Calu3 (cell line): ENCODE measurements at regions not wholly inside any gene's neighbourhood (a gene's known extent, or its start where the extent isn't known, plus 50 kb on each side); places are given as distances from the start of the nearest gene placed in this dataset.

Source experiments
- BruUV-seq: library from RNA; stranded (reverse); fragments of 400-500 nt; replicated peaks from 2 replicates; lab custom pipeline; 2021; lab: Mats Ljungman, UMichigan
- CTCF ChIA-PET: fragments of 300-600 bp; sonication (Branson Sonifier 250); formaldehyde crosslinking; loops from one replicate; lab custom pipeline; 2022; ENCODE audit warnings: antibody characterized with exemption; lab: Charles Lee
- DNase-seq: peaks from one replicate; pipeline ENCODE4 v3.0.0; 2022
- H3K27ac Mint-ChIP-seq: one replicate; pipeline ENCODE4 v1.8.0; 2022; ENCODE audit warnings: mixed read lengths; ENCODE audit not compliant: unreplicated experiment
- H3K27me3 Mint-ChIP-seq: one replicate; pipeline ENCODE4 v1.8.0; 2022; ENCODE audit warnings: mixed read lengths; ENCODE audit not compliant: unreplicated experiment
- H3K36me3 Mint-ChIP-seq: one replicate; pipeline ENCODE4 v1.8.0; 2022; ENCODE audit warnings: mild to moderate bottlenecking, moderate library complexity, mixed read lengths; ENCODE audit not compliant: insufficient read depth, unreplicated experiment
- H3K4me1 Mint-ChIP-seq: one replicate; pipeline ENCODE4 v1.8.0; 2022; ENCODE audit warnings: mild to moderate bottlenecking, low read depth, mixed read lengths; ENCODE audit not compliant: unreplicated experiment
- H3K4me3 Mint-ChIP-seq: one replicate; pipeline ENCODE4 v1.8.0; 2022; ENCODE audit warnings: mild to moderate bottlenecking, low read depth, moderate library complexity, mixed read lengths; ENCODE audit not compliant: unreplicated experiment
- H3K9me3 Mint-ChIP-seq: one replicate; pipeline ENCODE4 v1.8.0; 2022; ENCODE audit warnings: low read depth, mixed read lengths; ENCODE audit not compliant: unreplicated experiment
- intact Hi-C: fragments of 100-400 bp; cut with micrococcal nuclease; formaldehyde crosslinking; loops from one replicate; pipeline ENCODE4 v1.10.0; 2022; ENCODE audit not compliant: unreplicated experiment
- TF ChIP-seq, protein P1 (sequence below): fragments of 200-600 bp; IDR thresholded peaks from one replicate; pipeline ENCODE4 v1.8.0; 2022; ENCODE audit warnings: antibody characterized with exemption; ENCODE audit not compliant: unreplicated experiment

DNA sequence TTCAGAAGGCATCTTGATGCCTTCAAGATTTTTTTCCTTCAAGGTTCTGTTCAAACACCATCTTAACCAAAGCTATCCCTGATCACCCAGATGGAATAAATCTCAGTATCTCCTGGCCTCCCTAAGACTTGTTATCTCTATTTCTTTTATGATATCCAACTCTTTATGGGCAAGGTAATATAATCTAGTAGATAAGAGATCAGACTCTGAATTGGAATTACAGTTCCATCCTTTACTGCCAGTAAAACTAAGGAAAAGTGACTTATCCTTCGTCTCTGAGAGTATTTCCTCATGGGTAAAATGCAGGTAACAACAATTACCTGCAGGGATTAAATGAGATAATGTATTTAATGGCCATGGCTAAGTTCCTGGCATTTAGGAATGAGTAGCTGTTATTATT, 445.0 kb upstream of the DAB1 start:
- Mint-ChIP-seq H3K4me1 (no peaks in the 10 kb centered on the region), H3K36me3 (no peaks in the 10 kb centered on the region), H3K27me3 (peaks cover 6% of the 10 kb centered on the region), H3K4me3 (no peak overlapping the region), H3K9me3 (peaks cover 2% of the 10 kb centered on the region), H3K27ac (no peak overlapping the region)
- BruUV-seq, result no TSS peak
- intact Hi-C loops, result no loop called here
- TF ChIP-seq, protein P1, sequence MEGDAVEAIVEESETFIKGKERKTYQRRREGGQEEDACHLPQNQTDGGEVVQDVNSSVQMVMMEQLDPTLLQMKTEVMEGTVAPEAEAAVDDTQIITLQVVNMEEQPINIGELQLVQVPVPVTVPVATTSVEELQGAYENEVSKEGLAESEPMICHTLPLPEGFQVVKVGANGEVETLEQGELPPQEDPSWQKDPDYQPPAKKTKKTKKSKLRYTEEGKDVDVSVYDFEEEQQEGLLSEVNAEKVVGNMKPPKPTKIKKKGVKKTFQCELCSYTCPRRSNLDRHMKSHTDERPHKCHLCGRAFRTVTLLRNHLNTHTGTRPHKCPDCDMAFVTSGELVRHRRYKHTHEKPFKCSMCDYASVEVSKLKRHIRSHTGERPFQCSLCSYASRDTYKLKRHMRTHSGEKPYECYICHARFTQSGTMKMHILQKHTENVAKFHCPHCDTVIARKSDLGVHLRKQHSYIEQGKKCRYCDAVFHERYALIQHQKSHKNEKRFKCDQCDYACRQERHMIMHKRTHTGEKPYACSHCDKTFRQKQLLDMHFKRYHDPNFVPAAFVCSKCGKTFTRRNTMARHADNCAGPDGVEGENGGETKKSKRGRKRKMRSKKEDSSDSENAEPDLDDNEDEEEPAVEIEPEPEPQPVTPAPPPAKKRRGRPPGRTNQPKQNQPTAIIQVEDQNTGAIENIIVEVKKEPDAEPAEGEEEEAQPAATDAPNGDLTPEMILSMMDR, result no peak
- DNase-seq, result no peak
- CTCF ChIA-PET, result no interaction called here

DNA sequence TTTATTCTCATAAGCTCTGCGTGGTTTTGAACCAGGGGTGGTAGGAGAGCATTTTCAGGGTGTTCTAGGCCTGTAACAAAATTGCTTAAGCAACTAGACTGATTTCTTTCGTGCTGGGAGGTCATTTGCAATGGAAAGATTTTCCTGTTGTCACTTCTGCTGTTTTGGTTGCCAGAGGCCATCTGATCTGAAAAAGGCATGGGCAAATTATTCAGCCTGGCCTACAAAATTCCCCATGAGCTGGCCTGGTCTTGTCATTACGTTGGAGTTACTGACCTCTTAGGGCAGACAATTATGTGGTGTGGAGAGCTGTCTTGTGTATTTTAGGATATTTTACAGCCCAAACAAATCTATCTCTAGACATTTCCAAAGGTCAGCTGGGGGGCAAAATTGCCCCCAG, 444.4 kb upstream of the DAB1 start:
- intact Hi-C loops, result no loop called here
- TF ChIP-seq, protein P1, result no peak
- no TSS peak for BruUV-seq
- H3K27me3 Mint-ChIP-seq, result no peaks in the 10 kb centered on the region
- peaks cover 2% of the 10 kb centered on the region for H3K9me3 Mint-ChIP-seq
- CTCF ChIA-PET, result no interaction called here
- no peak overlapping the region for H3K4me3 Mint-ChIP-seq
- no peak overlapping the region for H3K27ac Mint-ChIP-seq
- H3K4me1 Mint-ChIP-seq, result no peaks in the 10 kb centered on the region
- DNase-seq, result no peak
- no peaks in the 10 kb centered on the region for H3K36me3 Mint-ChIP-seq

DNA sequence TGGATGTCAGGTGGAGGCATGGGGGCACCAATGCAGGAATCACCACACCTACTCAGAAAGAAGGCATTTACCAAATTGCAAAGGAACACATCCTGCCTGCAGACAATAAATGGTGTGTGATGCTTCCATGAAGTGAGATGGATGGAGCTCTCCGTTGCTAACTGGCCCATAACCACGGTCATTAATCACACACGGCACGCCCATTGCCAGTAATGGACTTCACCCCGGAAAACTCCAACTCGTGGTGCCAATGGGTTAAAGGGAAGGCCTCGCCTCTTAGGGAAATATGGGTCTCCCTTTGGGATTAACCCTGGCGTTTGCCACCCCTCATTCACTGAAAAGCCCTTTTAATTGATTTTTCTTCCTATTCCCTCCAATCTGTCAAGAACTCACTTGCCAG, 443.1 kb upstream of the DAB1 start:
- H3K4me3 Mint-ChIP-seq, result no peak overlapping the region
- DNase-seq, result no peak
- CTCF ChIA-PET, result no interaction called here
- TF ChIP-seq, protein P1, result no peak
- H3K27ac Mint-ChIP-seq, result no peak overlapping the region
- H3K4me1 Mint-ChIP-seq, result no peaks in the 10 kb centered on the region
- intact Hi-C loops, result no loop called here
- peaks cover 2% of the 10 kb centered on the region for H3K9me3 Mint-ChIP-seq
- no peaks in the 10 kb centered on the region for H3K27me3 Mint-ChIP-seq
- H3K36me3 Mint-ChIP-seq, result no peaks in the 10 kb centered on the region
- no TSS peak for BruUV-seq

DNA sequence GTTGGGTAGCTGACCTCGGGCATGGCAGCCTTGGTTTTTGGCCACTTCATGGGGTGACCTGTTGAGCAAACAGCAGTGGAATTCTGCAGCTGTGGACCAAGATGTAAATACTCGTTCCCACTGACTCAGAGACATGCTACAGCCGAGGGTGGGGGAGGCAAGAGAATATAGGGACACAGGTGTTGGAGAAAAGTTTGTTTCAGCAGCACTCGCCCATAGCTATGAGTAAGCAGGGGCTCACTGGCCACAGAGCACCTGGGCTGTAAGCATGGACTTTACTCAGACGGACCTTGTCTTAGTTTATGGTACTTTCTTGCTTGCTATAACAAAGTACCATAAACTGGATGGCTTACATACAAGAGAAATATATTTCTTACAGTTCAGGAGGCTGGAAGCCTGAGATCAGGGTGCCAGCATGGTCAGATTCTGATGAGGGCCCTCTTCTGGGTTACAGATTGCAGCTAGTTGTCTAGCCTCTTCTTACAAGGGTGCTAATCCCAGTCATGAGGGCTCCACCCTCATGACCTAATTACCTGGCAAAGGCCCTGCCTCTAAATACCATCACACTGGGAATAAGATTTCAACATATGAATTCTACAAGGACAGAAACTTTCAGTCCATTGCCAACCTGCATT, 437.2 kb upstream of the DAB1 start:
- BruUV-seq, result no TSS peak
- H3K4me3 Mint-ChIP-seq, result no peak overlapping the region
- TF ChIP-seq, protein P1, result no peak
- no peak for DNase-seq
- no peaks in the 10 kb centered on the region for H3K36me3 Mint-ChIP-seq
- H3K9me3 Mint-ChIP-seq, result no peaks in the 10 kb centered on the region
- no peaks in the 10 kb centered on the region for H3K4me1 Mint-ChIP-seq
- intact Hi-C loops, result no loop called here
- CTCF ChIA-PET, result interaction anchor here (0.6 kb wide), 1 partner anchor 230 kb away, joined by 3 read pairs; no protein-coding TSS in a partner anchor
- H3K27ac Mint-ChIP-seq, result no peak overlapping the region
- no peaks in the 10 kb centered on the region for H3K27me3 Mint-ChIP-seq
